ENCODE measurements at regions not wholly inside any gene's neighbourhood (a gene's known extent, or its start where the extent isn't known, plus 50 kb on each side); places are given as distances from the start of the nearest gene placed in this dataset.

- CTCF ChIA-PET: interaction anchor here (1.3 kb wide), 1 partner anchor 12 kb away, joined by 3 read pairs; no protein-coding TSS in a partner anchor
- FAIRE-seq: no peak
These were observed 168.0 kb upstream of the IRX3 start for GRCh38 chr16:54454616-54455015.

GRCh38 chr16:54453871-54454270, 167.3 kb upstream of the IRX3 start:
- no peak for FAIRE-seq

More at GRCh38 chr16:54454616-54455015, 168.0 kb upstream of the IRX3 start:
- POLR2A ChIA-PET: no interaction called here
- no peak for ATAC-seq
- Histone ChIP-seq H3K4me3 (no peak overlapping the region), H3K9me3 (no peaks in the 10 kb centered on the region), H3K4me2 (no peak overlapping the region), H3K4me1 (no peaks in the 10 kb centered on the region), H3K27ac (no peak overlapping the region)
- no peak for DNase-seq (ENCODE audit: low read depth in 1 of 2, low spot score in 1 of 2)
- 77% methylated on average over 6 of the region's 8 CpGs for whole genome bisulfite sequencing (ENCODE audit: missing lambda C conversion rate)
- TF ChIP-seq CBX2 (IDR thresholded peaks at IDR 0.05; ENCODE audit: borderline replicate concordance, low read depth) (no peak), HEYL (CRISPR knock-in tag; IDR thresholded peaks at IDR 0.05) (no peak), NPAS2 (CRISPR knock-in tag; IDR thresholded peaks at IDR 0.05; ENCODE audit: borderline replicate concordance) (no peak), ESRRA (IDR thresholded peaks at IDR 0.05; ENCODE audit: borderline replicate concordance, low read length) (no peak), BCL3 (IDR thresholded peaks at IDR 0.05) (no peak), E2F6 (IDR thresholded peaks at IDR 0.05; ENCODE audit: borderline replicate concordance, low read depth) (no peak), PHF8 (IDR thresholded peaks at IDR 0.05; ENCODE audit: borderline replicate concordance, low read depth) (no peak), NFE2L2 (conservative IDR thresholded peaks at IDR 0.05; ENCODE audit: low read length) (no peak), TFCP2L1 (CRISPR knock-in tag; IDR thresholded peaks at IDR 0.05) (no peak), SREBF2 (IDR thresholded peaks at IDR 0.05) (no peak), RNF2 (IDR thresholded peaks at IDR 0.05; ENCODE audit: borderline replicate concordance, low read depth) (no peak), ZNF302 (CRISPR knock-in tag; IDR thresholded peaks at IDR 0.05) (no peak), NR3C1 (IDR thresholded peaks at IDR 0.05) (no peak), RCOR1 (IDR thresholded peaks at IDR 0.05; ENCODE audit: low read depth, low read length) (no peak), BHLHE40 (IDR thresholded peaks at IDR 0.05; ENCODE audit: low read depth, low read length) (no peak), POLR2A (IDR thresholded peaks at IDR 0.05; ENCODE audit: low read length) (no peak), POLR2AphosphoS2 (conservative IDR thresholded peaks at IDR 0.05; ENCODE audit: low read length) (no peak)
- TF ChIP-seq, protein P1, sequence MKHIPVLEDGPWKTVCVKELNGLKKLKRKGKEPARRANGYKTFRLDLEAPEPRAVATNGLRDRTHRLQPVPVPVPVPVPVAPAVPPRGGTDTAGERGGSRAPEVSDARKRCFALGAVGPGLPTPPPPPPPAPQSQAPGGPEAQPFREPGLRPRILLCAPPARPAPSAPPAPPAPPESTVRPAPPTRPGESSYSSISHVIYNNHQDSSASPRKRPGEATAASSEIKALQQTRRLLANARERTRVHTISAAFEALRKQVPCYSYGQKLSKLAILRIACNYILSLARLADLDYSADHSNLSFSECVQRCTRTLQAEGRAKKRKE (CRISPR knock-in tag; IDR thresholded peaks at IDR 0.05; ENCODE audit: low read depth): no peak
- TF ChIP-seq, protein P2, sequence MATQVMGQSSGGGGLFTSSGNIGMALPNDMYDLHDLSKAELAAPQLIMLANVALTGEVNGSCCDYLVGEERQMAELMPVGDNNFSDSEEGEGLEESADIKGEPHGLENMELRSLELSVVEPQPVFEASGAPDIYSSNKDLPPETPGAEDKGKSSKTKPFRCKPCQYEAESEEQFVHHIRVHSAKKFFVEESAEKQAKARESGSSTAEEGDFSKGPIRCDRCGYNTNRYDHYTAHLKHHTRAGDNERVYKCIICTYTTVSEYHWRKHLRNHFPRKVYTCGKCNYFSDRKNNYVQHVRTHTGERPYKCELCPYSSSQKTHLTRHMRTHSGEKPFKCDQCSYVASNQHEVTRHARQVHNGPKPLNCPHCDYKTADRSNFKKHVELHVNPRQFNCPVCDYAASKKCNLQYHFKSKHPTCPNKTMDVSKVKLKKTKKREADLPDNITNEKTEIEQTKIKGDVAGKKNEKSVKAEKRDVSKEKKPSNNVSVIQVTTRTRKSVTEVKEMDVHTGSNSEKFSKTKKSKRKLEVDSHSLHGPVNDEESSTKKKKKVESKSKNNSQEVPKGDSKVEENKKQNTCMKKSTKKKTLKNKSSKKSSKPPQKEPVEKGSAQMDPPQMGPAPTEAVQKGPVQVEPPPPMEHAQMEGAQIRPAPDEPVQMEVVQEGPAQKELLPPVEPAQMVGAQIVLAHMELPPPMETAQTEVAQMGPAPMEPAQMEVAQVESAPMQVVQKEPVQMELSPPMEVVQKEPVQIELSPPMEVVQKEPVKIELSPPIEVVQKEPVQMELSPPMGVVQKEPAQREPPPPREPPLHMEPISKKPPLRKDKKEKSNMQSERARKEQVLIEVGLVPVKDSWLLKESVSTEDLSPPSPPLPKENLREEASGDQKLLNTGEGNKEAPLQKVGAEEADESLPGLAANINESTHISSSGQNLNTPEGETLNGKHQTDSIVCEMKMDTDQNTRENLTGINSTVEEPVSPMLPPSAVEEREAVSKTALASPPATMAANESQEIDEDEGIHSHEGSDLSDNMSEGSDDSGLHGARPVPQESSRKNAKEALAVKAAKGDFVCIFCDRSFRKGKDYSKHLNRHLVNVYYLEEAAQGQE (IDR thresholded peaks at IDR 0.05): no peak

More at GRCh38 chr16:54453871-54454270, 167.3 kb upstream of the IRX3 start:
- no peaks in the 10 kb centered on the region for H3K9me3 ChIP-seq
- no peak overlapping the region for H3K4me3 ChIP-seq
- H3K27ac ChIP-seq: no peak overlapping the region
- ChIA-PET CTCF (interaction anchor here (1.3 kb wide), 1 partner anchor 12 kb away, joined by 3 read pairs; no protein-coding TSS in a partner anchor), POLR2A (no interaction called here)
- TF ChIP-seq, protein P1 (CRISPR knock-in tag; IDR thresholded peaks at IDR 0.05; ENCODE audit: low read depth): no peak
- TF ChIP-seq USF2 (IDR thresholded peaks at IDR 0.05) (no peak), RCOR1 (IDR thresholded peaks at IDR 0.05; ENCODE audit: low read depth, low read length) (no peak), ZSCAN20 (CRISPR knock-in tag; IDR thresholded peaks at IDR 0.05) (no peak), HEYL (CRISPR knock-in tag; IDR thresholded peaks at IDR 0.05) (no peak)
- TF ChIP-seq, protein P3, sequence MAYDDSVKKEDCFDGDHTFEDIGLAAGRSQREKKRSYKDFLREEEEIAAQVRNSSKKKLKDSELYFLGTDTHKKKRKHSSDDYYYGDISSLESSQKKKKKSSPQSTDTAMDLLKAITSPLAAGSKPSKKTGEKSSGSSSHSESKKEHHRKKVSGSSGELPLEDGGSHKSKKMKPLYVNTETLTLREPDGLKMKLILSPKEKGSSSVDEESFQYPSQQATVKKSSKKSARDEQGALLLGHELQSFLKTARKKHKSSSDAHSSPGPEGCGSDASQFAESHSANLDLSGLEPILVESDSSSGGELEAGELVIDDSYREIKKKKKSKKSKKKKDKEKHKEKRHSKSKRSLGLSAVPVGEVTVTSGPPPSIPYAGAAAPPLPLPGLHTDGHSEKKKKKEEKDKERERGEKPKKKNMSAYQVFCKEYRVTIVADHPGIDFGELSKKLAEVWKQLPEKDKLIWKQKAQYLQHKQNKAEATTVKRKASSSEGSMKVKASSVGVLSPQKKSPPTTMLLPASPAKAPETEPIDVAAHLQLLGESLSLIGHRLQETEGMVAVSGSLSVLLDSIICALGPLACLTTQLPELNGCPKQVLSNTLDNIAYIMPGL (CRISPR knock-in tag; IDR thresholded peaks at IDR 0.05; ENCODE audit: borderline replicate concordance): no peak
- WGBS (ENCODE audit: missing lambda C conversion rate): 78% methylated on average over 2 of the region's 2 CpGs
- H3K4me2 ChIP-seq: no peak overlapping the region
- no peaks in the 10 kb centered on the region for H3K4me1 ChIP-seq
- no peak for DNase-seq (ENCODE audit: low read depth in 1 of 2, low spot score in 1 of 2)
- no peak for ATAC-seq

Data from A549 (cell line).